MM.1S (cell line): ENCODE measurements at regions not wholly inside any gene's neighbourhood (a gene's known extent, or its start where the extent isn't known, plus 50 kb on each side); places are given as distances from the start of the nearest gene placed in this dataset.

Experiments used
- DNase-seq: peaks from one replicate; pipeline ENCODE4 v3.0.0-alpha.2; 2015
- H2AFZ ChIP-seq: fragments of 300-600 bp; sonication (generic); 2 replicates; pipeline ENCODE4 v1.6.0; 2016; ENCODE audit warnings: antibody characterized with exemption, low read length
- H3F3A ChIP-seq: fragments of 300-600 bp; sonication (generic); 2 replicates; pipeline ENCODE4 v1.6.1; 2016; ENCODE audit warnings: mild to moderate bottlenecking, antibody characterized with exemption, low read length, moderate library complexity, mixed read lengths; ENCODE audit not compliant: insufficient read depth
- H3K27ac ChIP-seq: fragments of 300-600 bp; sonication (generic); 2 replicates; pipeline ENCODE4 v1.5.1; 2016; ENCODE audit warnings: mild to moderate bottlenecking, low read length
- H3K27me3 ChIP-seq: fragments of 300-600 bp; sonication (generic); replicated peaks from 2 replicates; pipeline ENCODE4 v1.6.0; 2016; ENCODE audit warnings: low read length; ENCODE audit not compliant: insufficient read depth
- H3K36me3 ChIP-seq: fragments of 300-600 bp; sonication (generic); replicated peaks from 2 replicates; pipeline ENCODE4 v1.6.1; 2016; ENCODE audit warnings: mild to moderate bottlenecking, low read length, mixed read lengths; ENCODE audit not compliant: insufficient read depth
- H3K4me1 ChIP-seq: fragments of 300-600 bp; sonication (generic); 2 replicates; pipeline ENCODE4 v1.6.1; 2016; ENCODE audit warnings: low read length, mixed read lengths
- H3K4me2 ChIP-seq: fragments of 300-600 bp; sonication (generic); 2 replicates; pipeline ENCODE4 v1.6.0; 2016; ENCODE audit warnings: low read depth, low read length
- H3K4me3 ChIP-seq: fragments of 300-600 bp; sonication (generic); 2 replicates; pipeline ENCODE4 v1.5.1; 2016; ENCODE audit warnings: low read length, mixed read lengths
- H3K79me2 ChIP-seq: fragments of 300-600 bp; sonication (generic); 2 replicates; pipeline ENCODE4 v1.6.1; 2016; ENCODE audit warnings: mixed run types, low read length, mixed read lengths
- H3K9ac ChIP-seq: fragments of 300-600 bp; sonication (generic); 2 replicates; pipeline ENCODE4 v1.6.1; 2016; ENCODE audit warnings: low read length, mixed read lengths
- H3K9me2 ChIP-seq: fragments of 300-600 bp; sonication (generic); replicated peaks from 2 replicates; pipeline ENCODE4 v1.6.1; 2016; ENCODE audit warnings: mild to moderate bottlenecking, low read length, mixed read lengths; ENCODE audit not compliant: insufficient read depth
- H3K9me3 ChIP-seq: fragments of 300-600 bp; sonication (generic); replicated peaks from 2 replicates; pipeline ENCODE4 v1.6.1; 2016; ENCODE audit warnings: mild to moderate bottlenecking, low read length, mixed read lengths; ENCODE audit not compliant: insufficient read depth
- H4K20me1 ChIP-seq: fragments of 300-600 bp; sonication (generic); 2 replicates; pipeline ENCODE4 v1.6.1; 2016; ENCODE audit warnings: mild to moderate bottlenecking, low read length, moderate library complexity, mixed read lengths; ENCODE audit not compliant: insufficient read depth
- CTCF ChIP-seq: fragments of 300-600 bp; sonication (generic); IDR thresholded peaks from 2 replicates; pipeline ENCODE4 v1.5.1; 2016; ENCODE audit warnings: antibody characterized with exemption, low read length, mixed read lengths
- EZH2 ChIP-seq: fragments of 300-600 bp; sonication (generic); optimal IDR thresholded peaks from 2 replicates; pipeline ENCODE3; 2017; ENCODE audit warnings: low read depth, mild to moderate bottlenecking, antibody characterized with exemption, low read length, mixed read lengths
- EZH2phosphoT487 ChIP-seq: fragments of 300-600 bp; sonication (generic); IDR thresholded peaks from 2 replicates; pipeline ENCODE4 v1.6.1; 2018; ENCODE audit warnings: antibody characterized with exemption, low read length

- DNase-seq: no peak
- TF ChIP-seq CTCF (no peak), EZH2phosphoT487 (no peak), EZH2 (no peak)
- Histone ChIP-seq H3K4me2 (no peak overlapping the region), H3K36me3 (no peaks in the 10 kb centered on the region), H4K20me1 (no peaks in the 10 kb centered on the region), H3K9me3 (no peaks in the 10 kb centered on the region), H3K27ac (no peak overlapping the region), H3K4me3 (no peak overlapping the region), H3F3A (no peaks in the 10 kb centered on the region), H3K9me2 (no peaks in the 10 kb centered on the region), H3K4me1 (no peaks in the 10 kb centered on the region), H3K27me3 (no peaks in the 10 kb centered on the region), H3K9ac (no peak overlapping the region), H2AFZ (no peak overlapping the region), H3K79me2 (no peaks in the 10 kb centered on the region)
Measured at GRCh38 chr16:76114681-76115080, 162.5 kb upstream of the CNTNAP4 start.

- TF ChIP-seq EZH2phosphoT487 (no peak), EZH2 (no peak), CTCF (no peak)
- Histone ChIP-seq H3K79me2 (no peaks in the 10 kb centered on the region), H3K27me3 (no peaks in the 10 kb centered on the region), H3K9ac (no peak overlapping the region), H3K36me3 (no peaks in the 10 kb centered on the region), H3K4me1 (no peaks in the 10 kb centered on the region), H3F3A (no peaks in the 10 kb centered on the region), H3K9me2 (no peaks in the 10 kb centered on the region), H3K27ac (no peak overlapping the region), H3K9me3 (no peaks in the 10 kb centered on the region), H4K20me1 (no peaks in the 10 kb centered on the region), H3K4me3 (no peak overlapping the region), H2AFZ (no peak overlapping the region), H3K4me2 (no peak overlapping the region)
- DNase-seq: no peak
Measured at GRCh38 chr16:76118344-76118743, 158.9 kb upstream of the CNTNAP4 start.

GRCh38 chr16:76121636-76122035, 155.6 kb upstream of the CNTNAP4 start:
- no peaks in the 10 kb centered on the region for H4K20me1 ChIP-seq
- no peaks in the 10 kb centered on the region for H3K36me3 ChIP-seq

More at GRCh38 chr16:76121636-76122035, 155.6 kb upstream of the CNTNAP4 start:
- Histone ChIP-seq H3K79me2 (no peaks in the 10 kb centered on the region), H3K27me3 (no peaks in the 10 kb centered on the region), H3K27ac (no peak overlapping the region), H3F3A (no peaks in the 10 kb centered on the region), H2AFZ (no peak overlapping the region), H3K9me2 (no peaks in the 10 kb centered on the region), H3K4me3 (no peak overlapping the region), H3K4me1 (no peaks in the 10 kb centered on the region), H3K4me2 (no peak overlapping the region), H3K9me3 (no peaks in the 10 kb centered on the region), H3K9ac (no peak overlapping the region)
- DNase-seq: no peak
- TF ChIP-seq EZH2phosphoT487: no peak
- no peak for TF ChIP-seq CTCF
- TF ChIP-seq EZH2: no peak
